A549 (cell line): ENCODE measurements at regions not wholly inside any gene's neighbourhood (a gene's known extent, or its start where the extent isn't known, plus 50 kb on each side); places are given as distances from the start of the nearest gene placed in this dataset.

Experiments
- KDM1A ChIP-seq: fragments of 200-600 bp; sonication (generic); IDR thresholded peaks from 2 replicates; pipeline ENCODE4 v1.6.1; 2016; ENCODE audit warnings: low read depth, mild to moderate bottlenecking
- SREBF2 ChIP-seq: fragments of 450-650 bp; IDR thresholded peaks from 2 replicates; pipeline ENCODE4 v1.6.1; 2014; ENCODE audit warnings: mild to moderate bottlenecking, moderate library complexity
- ZFP36 ChIP-seq: fragments of 450-650 bp; IDR thresholded peaks from 2 replicates; pipeline ENCODE4 v1.6.1; 2014; ENCODE audit warnings: borderline replicate concordance; ENCODE audit not compliant: partially characterized antibody

DNA sequence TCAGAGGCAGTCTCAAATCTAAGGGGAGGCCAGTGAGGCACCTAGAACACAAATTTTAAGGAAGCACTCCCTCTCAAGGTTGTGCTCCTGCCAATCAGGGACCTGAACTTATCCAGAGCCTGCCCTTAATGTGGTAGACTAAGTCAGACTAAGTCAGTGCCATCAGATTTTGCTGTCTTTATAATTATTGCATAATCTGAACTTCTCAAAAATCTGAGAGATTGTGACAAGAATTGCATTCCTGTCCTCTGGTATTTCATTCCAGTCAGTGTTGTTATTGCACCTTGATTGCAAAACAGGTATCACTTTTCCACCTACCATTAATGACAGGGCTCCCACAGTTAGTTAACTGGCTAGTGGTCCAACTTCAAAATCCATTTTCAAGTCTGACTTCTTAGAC lies 197.1 kb upstream of the HCN1 start:
- TF ChIP-seq KDM1A = no peak
- TF ChIP-seq SREBF2 = no peak
- TF ChIP-seq ZFP36 = no peak
